HG03460 (cell line): ENCODE measurements at regions not wholly inside any gene's neighbourhood (a gene's known extent, or its start where the extent isn't known, plus 50 kb on each side); places are given as distances from the start of the nearest gene placed in this dataset.
"Not testable (repeated sequence)": the region's sequence is repeated elsewhere in the genome, so short reads cannot be mapped to it uniquely, and the experiment has no call there.

Experiments used
- ATAC-seq: cut with Tn5 transposase; IDR thresholded peaks from one replicate; pipeline ENCODE4 v1.9.1; 2021; ENCODE audit not compliant: unreplicated experiment

DNA sequence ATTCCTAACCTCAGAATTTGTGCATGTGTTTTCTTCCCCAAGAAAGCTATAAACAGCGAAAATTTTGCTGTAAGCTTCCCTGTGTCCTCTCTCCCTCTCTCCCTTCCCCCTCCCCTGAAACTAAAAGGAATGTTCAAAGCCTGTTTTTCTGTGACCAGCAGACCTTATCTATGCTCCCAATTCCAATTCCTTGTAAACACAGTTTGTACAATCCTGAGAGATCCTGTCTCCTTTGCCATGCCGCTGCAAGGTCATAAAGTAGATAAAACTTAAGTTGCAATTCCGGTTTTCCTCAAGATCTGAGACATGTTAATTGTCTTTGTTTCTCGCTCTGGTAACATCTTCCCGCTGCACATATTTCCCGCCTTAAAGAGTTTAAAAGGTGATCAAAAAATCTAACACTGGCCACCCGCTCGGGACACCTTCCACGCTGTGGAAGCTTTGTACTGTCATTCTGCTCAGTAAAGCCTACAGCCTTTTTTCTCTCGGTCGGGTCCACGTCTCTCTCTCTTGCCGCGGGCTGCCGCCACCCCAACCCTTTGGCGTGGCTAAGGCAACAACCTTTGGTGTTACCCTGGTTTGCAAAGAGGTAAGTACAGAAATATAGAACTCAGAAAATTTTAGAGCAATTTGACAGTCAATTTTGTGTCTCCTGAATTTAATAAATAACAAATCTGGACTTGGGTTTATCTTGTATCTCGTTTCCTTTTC lies 793.9 kb upstream of the GRM7 start:
- not testable (repeated sequence) for ATAC-seq

GRCh38 chr3:6074952-6075351 lies 786.0 kb upstream of the GRM7 start:
- ATAC-seq, result no peak

DNA sequence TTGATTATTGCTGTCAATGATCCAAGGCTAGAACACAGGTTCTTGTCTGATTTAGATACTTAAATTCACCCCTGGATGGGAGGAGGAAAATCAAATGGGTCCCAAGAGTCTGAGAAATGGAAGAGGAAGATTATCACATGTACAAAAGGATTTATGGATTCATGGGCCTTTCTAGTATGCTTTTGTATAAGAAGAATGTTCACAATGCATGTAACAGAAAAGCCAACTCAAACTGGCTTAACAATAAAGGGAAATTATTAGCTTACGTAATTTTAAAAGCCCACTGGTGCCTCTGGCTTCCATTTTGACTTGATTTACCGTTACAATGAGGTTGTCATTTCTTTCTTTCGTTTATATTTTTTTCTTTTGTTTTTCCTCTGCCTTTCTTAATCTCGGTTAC lies 782.5 kb upstream of the GRM7 start:
- no peak for ATAC-seq

GRCh38 chr3:6079011-6079410 lies 781.9 kb upstream of the GRM7 start:
- ATAC-seq, result no peak

DNA sequence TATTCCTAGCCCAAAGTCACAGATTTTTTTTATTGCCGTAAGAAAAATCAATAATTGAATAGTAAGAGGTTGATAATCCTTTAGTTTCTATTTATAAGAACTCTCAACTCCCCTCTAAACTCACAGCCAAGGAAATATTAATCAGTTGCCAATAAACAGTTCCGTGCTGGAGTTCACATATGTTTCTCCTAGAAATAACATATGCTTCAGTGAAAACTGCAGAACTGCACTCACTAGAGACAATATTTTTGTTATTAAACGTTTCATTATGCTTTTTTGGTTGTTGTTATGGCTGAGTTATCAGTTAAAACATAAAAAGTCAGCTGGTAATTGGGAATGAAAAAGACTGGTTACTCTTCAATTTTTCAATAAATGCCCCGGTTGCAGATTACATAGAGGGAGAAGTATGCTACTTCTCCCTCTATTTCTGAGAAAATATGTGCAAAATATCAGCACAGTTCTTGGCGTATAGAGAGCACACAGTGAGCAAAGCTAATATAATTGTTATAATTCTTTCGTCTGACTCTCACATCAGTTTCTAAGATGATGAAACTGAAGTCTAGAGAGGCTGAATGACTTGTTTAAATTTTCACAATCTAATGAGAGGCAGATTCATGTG lies 781.2 kb upstream of the GRM7 start:
- no peak for ATAC-seq

- ATAC-seq, result no peak
Measured at GRCh38 chr3:6088433-6088832, 772.5 kb upstream of the GRM7 start.

DNA sequence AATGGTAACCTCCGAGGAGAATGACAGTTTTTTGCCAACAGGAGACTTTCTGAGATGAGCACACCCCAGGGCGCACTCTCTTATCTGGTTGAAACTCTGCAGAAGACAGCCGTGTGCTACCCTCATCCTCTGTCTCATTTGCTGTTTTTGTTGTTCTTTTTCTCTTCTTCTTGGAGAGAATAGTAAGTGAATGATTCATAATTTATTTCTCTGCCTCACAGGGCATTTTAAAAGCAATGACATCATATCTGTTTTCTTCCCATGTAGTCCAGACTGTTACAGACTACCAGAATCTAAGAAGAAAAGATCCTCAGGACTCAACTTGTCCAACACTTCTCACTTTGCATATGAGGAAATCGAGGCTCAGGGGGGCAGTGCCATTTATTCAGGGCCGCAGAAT lies 771.1 kb upstream of the GRM7 start:
- ATAC-seq, result no peak

DNA sequence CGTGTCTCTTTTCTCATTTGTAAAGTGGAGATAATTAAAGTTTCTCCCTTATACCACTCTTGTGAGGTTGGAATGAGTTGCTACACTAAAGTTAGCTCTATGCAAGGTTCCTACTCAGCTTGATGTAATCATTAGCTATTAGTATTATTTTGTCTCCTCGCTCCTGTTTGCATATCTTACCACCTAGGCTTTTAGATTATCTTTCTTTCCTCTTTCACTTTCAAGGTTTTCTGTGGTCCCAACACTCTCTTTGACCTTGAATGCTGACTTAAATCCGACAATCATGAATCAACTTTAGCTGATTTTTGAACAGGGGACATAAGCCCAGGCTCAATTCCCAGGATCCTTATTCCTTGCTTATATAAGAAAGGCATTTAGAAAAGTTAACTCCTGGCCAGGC lies 769.7 kb upstream of the GRM7 start:
- no peak for ATAC-seq

DNA sequence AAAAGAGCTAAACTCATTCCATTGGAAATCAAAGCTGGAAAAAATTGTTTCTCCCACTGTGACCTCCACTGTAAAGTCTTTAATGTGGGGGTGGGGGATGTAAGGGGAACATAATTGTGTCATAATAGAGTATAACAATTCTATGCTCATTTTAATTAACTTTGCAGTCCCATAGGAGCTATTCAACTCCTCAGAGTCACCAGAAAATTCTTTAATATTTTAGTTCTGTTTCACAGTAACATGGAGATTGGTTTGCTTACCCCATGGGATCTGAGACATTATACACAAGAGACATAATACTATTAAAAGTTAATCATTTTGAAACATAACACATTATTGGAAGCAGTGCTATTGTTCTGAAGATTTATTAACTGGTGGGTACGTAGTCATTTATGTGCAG lies 765.9 kb upstream of the GRM7 start:
- no peak for ATAC-seq

DNA sequence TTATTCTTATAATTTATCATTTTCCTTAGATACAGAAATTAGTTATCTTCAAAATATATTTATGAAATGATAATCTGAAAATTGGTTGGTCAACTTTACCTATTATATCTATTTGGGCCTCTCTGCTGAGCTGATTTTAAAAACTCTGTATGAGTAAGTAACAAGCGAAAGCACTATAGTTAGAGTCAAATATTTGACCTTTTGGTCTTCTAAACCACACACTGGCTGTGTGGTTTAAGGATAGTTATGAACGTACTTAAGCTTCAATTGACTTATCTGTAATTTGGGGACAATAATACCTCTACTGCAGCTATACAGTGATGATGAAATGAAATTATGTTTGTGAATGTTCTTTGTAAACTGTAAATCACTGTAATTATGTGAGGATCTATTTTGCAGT lies 763.9 kb upstream of the GRM7 start:
- no peak for ATAC-seq

DNA sequence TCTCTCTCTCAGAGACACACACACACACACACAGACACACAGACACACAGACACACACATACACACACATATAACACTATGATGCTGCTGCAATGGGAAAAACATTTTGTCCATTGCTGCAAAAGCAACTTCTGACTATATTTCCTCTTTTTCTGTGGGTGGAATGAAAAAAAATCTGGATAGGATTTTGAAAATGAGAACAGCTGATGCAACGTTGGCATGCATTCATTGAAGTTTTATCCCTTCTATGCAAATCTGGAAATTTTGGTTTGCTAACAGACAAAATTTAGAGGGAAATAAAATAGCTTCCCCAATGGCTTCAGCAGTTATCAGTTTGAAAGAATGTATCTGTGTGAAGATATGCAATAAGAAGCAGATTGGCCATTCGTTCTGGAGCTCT lies 763.4 kb upstream of the GRM7 start:
- ATAC-seq, result no peak

DNA sequence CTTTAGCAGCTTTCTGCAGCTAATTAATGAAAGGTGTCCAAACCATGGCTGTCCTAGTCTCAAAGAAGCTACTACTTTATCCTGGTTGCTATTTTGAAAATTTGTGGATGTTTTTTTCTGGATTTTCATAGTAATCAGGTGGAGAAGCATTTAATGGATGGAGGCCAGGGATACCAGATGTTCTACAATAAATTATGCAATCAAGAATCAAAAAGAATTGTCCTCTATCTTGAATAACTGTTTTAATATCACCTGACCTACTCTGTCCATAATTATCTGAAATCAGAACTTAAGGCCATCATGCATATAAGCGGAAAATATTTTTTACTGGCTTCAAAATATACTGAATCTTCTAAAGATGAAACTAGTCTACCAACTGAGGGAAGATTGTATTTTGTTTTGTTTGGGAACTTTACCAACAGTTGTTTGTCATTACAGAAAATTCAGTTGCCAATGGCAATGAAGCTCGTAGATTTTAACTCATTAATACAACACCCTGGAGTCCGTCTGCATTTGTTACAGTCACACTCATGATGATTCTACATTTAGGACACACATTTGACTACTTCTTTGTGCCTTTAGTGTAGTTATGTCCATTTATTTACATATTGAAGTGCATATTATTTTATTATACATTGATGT lies 762.3 kb upstream of the GRM7 start:
- ATAC-seq, result no peak

DNA sequence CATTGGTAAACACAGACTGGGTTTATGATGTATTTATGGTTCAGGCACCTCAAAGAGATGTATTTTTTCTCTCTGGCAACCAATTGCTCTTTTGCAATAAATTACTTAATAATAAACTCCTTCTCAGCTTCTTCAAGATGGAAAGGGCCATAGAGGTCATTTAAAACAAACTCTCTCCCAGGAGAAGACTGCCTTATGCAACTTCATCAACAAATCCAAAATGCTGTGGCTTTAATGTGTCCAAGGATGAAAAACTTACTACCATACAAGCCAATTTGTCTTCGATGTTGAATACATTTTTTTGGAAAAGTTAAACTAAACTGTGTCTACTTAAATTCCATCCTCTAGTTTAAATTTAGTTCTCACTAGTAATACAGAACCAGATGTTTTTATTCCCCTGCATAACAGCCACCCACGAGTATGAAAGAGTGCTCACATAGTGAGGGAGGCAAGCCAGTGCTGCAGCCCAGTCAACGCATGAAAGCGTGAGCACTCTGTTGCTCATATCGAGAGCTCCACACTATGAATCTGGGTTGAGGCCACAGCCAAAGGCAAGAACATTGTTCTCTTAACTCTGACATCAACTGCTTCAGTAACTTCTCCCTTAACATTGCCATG lies 761.3 kb upstream of the GRM7 start:
- no peak for ATAC-seq

- no peak for ATAC-seq
Measured at GRCh38 chr3:6105187-6105586, 755.7 kb upstream of the GRM7 start.

DNA sequence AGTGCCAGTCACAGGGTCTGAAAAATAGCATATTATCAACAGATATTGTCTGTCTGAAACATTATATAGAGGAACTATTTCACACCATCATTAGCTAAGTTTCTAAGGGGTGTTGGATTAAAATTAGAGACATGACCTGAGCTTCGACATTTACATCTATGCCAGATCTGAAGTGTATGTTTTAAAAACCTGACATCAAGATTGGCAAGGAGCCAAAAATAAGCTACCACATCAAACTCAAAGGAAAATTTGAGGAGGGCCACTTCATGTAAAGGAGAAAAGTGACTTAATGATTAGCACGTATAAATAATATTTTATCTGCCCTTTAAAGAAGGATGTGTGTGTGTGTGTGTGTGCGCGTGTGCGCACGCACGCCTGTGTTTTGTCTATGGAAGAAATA lies 752.0 kb upstream of the GRM7 start:
- no peak for ATAC-seq

DNA sequence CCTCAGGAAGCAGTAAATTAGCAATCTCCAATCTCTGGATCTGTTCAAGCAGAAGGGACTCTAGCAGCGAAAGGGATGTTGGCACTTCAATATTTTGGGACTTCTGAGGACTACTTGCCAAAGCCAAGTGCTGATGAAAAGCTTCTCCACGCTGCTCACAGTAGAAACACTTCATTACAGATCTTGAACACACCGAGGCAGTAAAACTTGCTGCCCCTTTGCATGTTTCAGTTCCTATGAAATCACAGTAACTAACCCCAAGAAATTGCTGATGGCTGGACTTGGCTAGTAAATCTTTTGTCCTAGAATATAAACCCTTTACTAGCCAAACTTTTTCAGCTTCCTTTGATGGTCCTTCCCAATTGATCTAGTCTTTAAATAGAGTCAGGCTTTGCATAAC lies 750.5 kb upstream of the GRM7 start:
- no peak for ATAC-seq

DNA sequence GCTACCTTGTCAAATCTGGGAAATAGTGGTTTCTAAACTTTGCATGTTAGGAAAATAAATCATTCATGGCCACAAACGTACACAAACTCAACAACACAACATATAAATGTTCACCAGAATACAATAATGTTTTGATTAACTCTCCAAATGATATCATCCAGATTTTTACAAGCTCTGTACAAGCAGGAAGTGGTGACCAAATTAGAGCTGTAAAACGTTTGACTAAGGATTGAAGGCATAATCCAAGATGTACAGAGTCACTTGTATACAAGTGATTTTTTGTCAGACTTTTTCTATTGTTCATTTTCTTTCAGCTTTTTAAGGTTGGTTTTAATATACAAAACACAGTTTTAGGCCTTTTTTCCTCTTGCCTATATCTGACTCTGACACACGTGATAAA lies 748.4 kb upstream of the GRM7 start:
- no peak for ATAC-seq

DNA sequence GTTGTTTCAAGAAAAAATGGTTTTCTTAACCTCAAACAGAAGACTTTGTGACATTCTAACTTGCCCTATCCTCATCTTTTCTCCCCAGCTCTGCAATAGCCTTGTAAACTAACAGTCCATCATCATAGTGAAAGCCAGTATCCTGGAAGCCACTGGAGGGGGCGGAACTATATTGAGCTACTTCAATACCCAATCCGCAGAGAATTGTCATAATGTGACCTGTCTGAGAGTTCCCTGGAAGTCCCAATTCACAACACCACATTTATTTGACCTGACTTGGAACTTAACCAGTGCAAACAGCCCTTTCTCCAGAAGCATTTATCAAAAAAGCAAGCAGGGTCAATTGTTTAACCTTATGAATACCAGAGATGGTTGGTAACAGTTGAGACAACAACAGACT lies 747.6 kb upstream of the GRM7 start:
- no peak for ATAC-seq

GRCh38 chr3:6119367-6119766 lies 741.5 kb upstream of the GRM7 start:
- ATAC-seq, result no peak

- no peak for ATAC-seq
Measured at GRCh38 chr3:6120786-6121185, 740.1 kb upstream of the GRM7 start.

GRCh38 chr3:6124875-6125274 lies 736.0 kb upstream of the GRM7 start:
- no peak for ATAC-seq

- ATAC-seq, result no peak
Measured at GRCh38 chr3:6125520-6125919, 735.4 kb upstream of the GRM7 start.
